H1 (cell line): ENCODE measurements at regions not wholly inside any gene's neighbourhood (a gene's known extent, or its start where the extent isn't known, plus 50 kb on each side); places are given as distances from the start of the nearest gene placed in this dataset.

ENCODE experiments used
- CTCF ChIA-PET: fragments of 300-600 bp; sonication (Branson Sonifier 250); formaldehyde crosslinking; loops from one replicate; lab custom pipeline; 2021; ENCODE audit not compliant: partially characterized antibody; lab: Charles Lee
- POLR2A ChIA-PET: fragments of 300-600 bp; sonication (Branson Sonifier 250); formaldehyde crosslinking; loops from one replicate; lab custom pipeline; 2021; ENCODE audit warnings: inconsistent platforms; ENCODE audit not compliant: partially characterized antibody; lab: Charles Lee
- DNase-seq, 2 experiments: peaks; one replicate each; pipeline versions ENCODE4 v3.0.0 to v3.0.0-alpha.2; 2010 to 2022; ENCODE audit warnings: low spot score in 2 of 2, low read depth in 1 of 2, mixed read lengths in 1 of 2
- FAIRE-seq: peaks from 2 replicates; lab custom pipeline; 2011; peaks lifted over from hg19 to GRCh38; lab: Jason Lieb, UNC
- H2AFZ ChIP-seq: 2 replicates; pipeline ENCODE4 v1.8.1; 2012; ENCODE audit warnings: low read length, inconsistent platforms
- H2AK5ac ChIP-seq: 2 replicates; pipeline ENCODE4 v1.6.1; 2013; ENCODE audit warnings: low read depth, low read length
- H2BK120ac ChIP-seq: replicated peaks from 2 replicates; pipeline ENCODE3; 2013; ENCODE audit warnings: low read depth, low read length, inconsistent platforms
- H2BK12ac ChIP-seq: 2 replicates; pipeline ENCODE4 v1.6.1; 2013; ENCODE audit warnings: low read depth, low read length
- H2BK15ac ChIP-seq: 2 replicates; pipeline ENCODE4 v1.6.1; 2013; ENCODE audit warnings: low read length
- H2BK20ac ChIP-seq: 2 replicates; pipeline ENCODE4 v1.6.1; 2013; ENCODE audit warnings: low read length
- H2BK5ac ChIP-seq: 2 replicates; pipeline ENCODE4 v1.6.1; 2013; ENCODE audit warnings: low read depth, low read length
- H3K14ac ChIP-seq: 2 replicates; pipeline ENCODE4 v1.6.1; 2013; ENCODE audit warnings: inconsistent platforms; ENCODE audit not compliant: insufficient read length
- H3K18ac ChIP-seq: 2 replicates; pipeline ENCODE4 v1.6.1; 2013; ENCODE audit warnings: low read length; ENCODE audit errors: extremely low read depth
- H3K23ac ChIP-seq: 2 replicates; pipeline ENCODE4 v1.6.1; 2013; ENCODE audit warnings: inconsistent platforms; ENCODE audit not compliant: insufficient read length
- H3K23me2 ChIP-seq: 2 replicates; pipeline ENCODE4 v1.6.1; 2013; ENCODE audit warnings: low read depth, low read length
- H3K27ac ChIP-seq: 2 replicates; pipeline ENCODE4 v1.6.1; 2011; ENCODE audit warnings: low read depth, low read length, inconsistent platforms
- H3K27me3 ChIP-seq, 4 experiments: replicated peaks in 1 of 4; 1 replicate in 1 of 4; 2 replicates in 3 of 4; pipeline versions ENCODE4 v1.6.1 to v1.8.1; 2011 to 2013; ENCODE audit warnings: low read length in 3 of 4, mild to moderate bottlenecking in 3 of 4, inconsistent platforms in 2 of 4, mixed read lengths in 2 of 4, moderate library complexity in 1 of 4; ENCODE audit not compliant: control insufficient read depth in 3 of 4, insufficient read depth in 3 of 4; ENCODE audit errors: extremely low read depth in 1 of 4
- H3K36me3 ChIP-seq, 4 experiments: 2 replicates each; pipeline versions ENCODE4 v1.6.1 to v1.8.1; 2011 to 2013; ENCODE audit warnings: mild to moderate bottlenecking in 4 of 4, low read length in 3 of 4, moderate library complexity in 2 of 4, control low read depth in 1 of 4, inconsistent platforms in 1 of 4; ENCODE audit not compliant: insufficient read depth in 4 of 4, control insufficient read depth in 2 of 4
- H3K4ac ChIP-seq: replicated peaks from 2 replicates; pipeline ENCODE3; 2013; ENCODE audit warnings: low read length, low read depth, mixed read lengths, inconsistent platforms; ENCODE audit not compliant: insufficient read length
- H3K4me1 ChIP-seq, 4 experiments: replicated peaks in 1 of 4; 1 replicate in 1 of 4; 2 replicates in 3 of 4; pipeline versions ENCODE4 v1.6.1 to v1.8.1; 2011 to 2013; ENCODE audit warnings: low read length in 3 of 4, inconsistent platforms in 2 of 4, mixed read lengths in 1 of 4; ENCODE audit not compliant: insufficient read depth in 4 of 4, control insufficient read depth in 3 of 4
- H3K4me2 ChIP-seq, 2 experiments: 2 replicates each; pipeline versions ENCODE4 v1.6.1 to v1.8.1; 2011 to 2013; ENCODE audit warnings: low read depth in 2 of 2, low read length in 2 of 2, control low read depth in 1 of 2, inconsistent platforms in 1 of 2, mild to moderate bottlenecking in 1 of 2; ENCODE audit not compliant: insufficient read depth in 1 of 2
- H3K4me3 ChIP-seq, 4 experiments: fragments of 200-600, 300-600 bp in 1 of 4; sonication (generic), shearing (Covaris generic), sonication (Bioruptor Twin) in 1 of 4; 2 replicates each; pipeline versions ENCODE4 v1.5.1 to v1.8.1; 2011 to 2016; ENCODE audit warnings: low read length in 4 of 4, low read depth in 3 of 4, control low read depth in 2 of 4, inconsistent platforms in 2 of 4, mild to moderate bottlenecking in 2 of 4, mixed read lengths in 1 of 4, moderate library complexity in 1 of 4; ENCODE audit not compliant: insufficient read depth in 2 of 4; ENCODE audit errors: extremely low read depth in 1 of 4
- H3K56ac ChIP-seq: replicated peaks from 2 replicates; pipeline ENCODE3; 2013; ENCODE audit warnings: low read depth, mild to moderate bottlenecking, mixed read lengths, low read length, inconsistent platforms; ENCODE audit not compliant: insufficient read length
- H3K79me1 ChIP-seq: 2 replicates; pipeline ENCODE4 v1.6.1; 2013; ENCODE audit warnings: low read depth, low read length, control low read depth
- H3K79me2 ChIP-seq, 2 experiments: 2 replicates each; pipeline versions ENCODE4 v1.6.1 to v1.8.1; 2012 to 2013; ENCODE audit warnings: low read length in 2 of 2, mild to moderate bottlenecking in 2 of 2, inconsistent platforms in 1 of 2; ENCODE audit not compliant: insufficient read depth in 2 of 2, control insufficient read depth in 1 of 2
- H3K9ac ChIP-seq, 4 experiments: replicated peaks in 1 of 4; 1 replicate in 1 of 4; 2 replicates in 3 of 4; pipeline versions ENCODE4 v1.6.1 to v1.8.1; 2011 to 2013; ENCODE audit warnings: low read depth in 3 of 4, low read length in 3 of 4, control low read depth in 2 of 4, mild to moderate bottlenecking in 2 of 4, moderate library complexity in 2 of 4, inconsistent platforms in 1 of 4; ENCODE audit errors: extremely low read depth in 1 of 4
- H3K9me3 ChIP-seq, 2 experiments: 2 replicates each; pipeline versions ENCODE4 v1.6.1 to v1.8.1; 2012 to 2013; ENCODE audit warnings: mild to moderate bottlenecking in 2 of 2, moderate library complexity in 2 of 2, control low read depth in 1 of 2, inconsistent platforms in 1 of 2, low read depth in 1 of 2, low read length in 1 of 2, mixed read lengths in 1 of 2; ENCODE audit not compliant: insufficient read depth in 2 of 2
- H4K20me1 ChIP-seq, 2 experiments: replicated peaks in 1 of 2; 2 replicates each; pipeline versions ENCODE3 to v1.8.1; 2011 to 2013; ENCODE audit warnings: inconsistent platforms in 2 of 2, low read length in 2 of 2, mild to moderate bottlenecking in 1 of 2; ENCODE audit not compliant: insufficient read depth in 2 of 2, control insufficient read depth in 1 of 2
- H4K5ac ChIP-seq: 2 replicates; pipeline ENCODE4 v1.6.1; 2013; ENCODE audit warnings: low read length, low read depth, mixed read lengths, inconsistent platforms; ENCODE audit not compliant: insufficient read length
- H4K8ac ChIP-seq: 2 replicates; pipeline ENCODE4 v1.8.0; 2013; ENCODE audit warnings: mild to moderate bottlenecking, moderate library complexity, low read length, inconsistent platforms; ENCODE audit not compliant: insufficient read depth; ENCODE audit errors: extremely low read depth
- H4K91ac ChIP-seq: replicated peaks from 2 replicates; pipeline ENCODE3; 2013; ENCODE audit warnings: low read length, mixed read lengths, inconsistent platforms; ENCODE audit not compliant: insufficient read length
- RXRA ChIP-seq: IDR thresholded peaks from 2 replicates; pipeline ENCODE4 v1.6.1; 2011; ENCODE audit warnings: low read depth, mild to moderate bottlenecking, low read length, moderate library complexity; ENCODE audit not compliant: insufficient read depth
- WGBS, 2 experiments: shearing (Covaris generic) in 1 of 2; methylation state at CpG; one replicate each; pipeline versions ENCODE4 v1.1.6 to v1.1.7; 2013 to 2015; ENCODE audit warnings: low lambda C conversion rate in 2 of 2, mixed read lengths in 2 of 2, inconsistent platforms in 1 of 2, low coverage in 1 of 2, missing lambda C conversion rate in 1 of 2; ENCODE audit not compliant: insufficient replicate concordance in 2 of 2, insufficient coverage in 1 of 2, insufficient read length in 1 of 2; ENCODE audit errors: extremely low coverage in 1 of 2, missing lambda C conversion rate in 1 of 2; 5-methylcytosine and 5-hydroxymethylcytosine counted together

GRCh38 chr20:24828992-24829648 lies 119.9 kb upstream of the CST7 start:
- no peak overlapping the region for H2AFZ ChIP-seq
- no peak overlapping the region for H4K5ac ChIP-seq
- H3K4ac ChIP-seq, result no peak overlapping the region
- no peak overlapping the region for H3K4me3 ChIP-seq
- no peak overlapping the region for H3K23ac ChIP-seq
- no peaks in the 10 kb centered on the region for H3K27me3 ChIP-seq
- no peaks in the 10 kb centered on the region for H3K23me2 ChIP-seq
- H3K79me2 ChIP-seq, result no peaks in the 10 kb centered on the region
- DNase-seq (no peak), FAIRE-seq (no peak)
- no peak overlapping the region for H3K14ac ChIP-seq
- no peak overlapping the region for H4K8ac ChIP-seq
- H3K36me3 ChIP-seq, result no peaks in the 10 kb centered on the region
- H3K79me1 ChIP-seq, result no peaks in the 10 kb centered on the region
- no peak overlapping the region for H2AK5ac ChIP-seq
- H3K4me1 ChIP-seq, result no peaks in the 10 kb centered on the region
- no peak overlapping the region for H2BK120ac ChIP-seq
- no peak overlapping the region for H3K4me2 ChIP-seq
- no peak overlapping the region for H2BK5ac ChIP-seq
- H4K91ac ChIP-seq, result no peak overlapping the region
- no peaks in the 10 kb centered on the region for H3K9me3 ChIP-seq
- 80% methylated on average over 8 of the region's 8 CpGs; no CpG with 5 or more reads in 1 of the 2 experiments for WGBS, 2 experiments
- no peak overlapping the region for H3K27ac ChIP-seq
- no peak overlapping the region for H2BK12ac ChIP-seq
- no peak overlapping the region for H3K18ac ChIP-seq
- ChIA-PET POLR2A (no interaction called here), CTCF (no interaction called here)
- H4K20me1 ChIP-seq, result no peaks in the 10 kb centered on the region
- no peak overlapping the region for H2BK20ac ChIP-seq
- H3K56ac ChIP-seq, result no peak overlapping the region
- H2BK15ac ChIP-seq, result no peak overlapping the region
- no peak overlapping the region for H3K9ac ChIP-seq
- no peak for TF ChIP-seq RXRA
